H1 (cell line): ENCODE measurements at regions not wholly inside any gene's neighbourhood (a gene's known extent, or its start where the extent isn't known, plus 50 kb on each side); places are given as distances from the start of the nearest gene placed in this dataset.

ENCODE experiments used
- TF ChIP-seq, protein P1 (sequence below): fragments of 300-600 bp; sonication (generic); IDR thresholded peaks from 2 replicates; pipeline ENCODE4 v1.7.1; 2012; ENCODE audit warnings: low read length, moderate library complexity, mild to moderate bottlenecking, inconsistent platforms; ENCODE audit not compliant: insufficient replicate concordance

DNA sequence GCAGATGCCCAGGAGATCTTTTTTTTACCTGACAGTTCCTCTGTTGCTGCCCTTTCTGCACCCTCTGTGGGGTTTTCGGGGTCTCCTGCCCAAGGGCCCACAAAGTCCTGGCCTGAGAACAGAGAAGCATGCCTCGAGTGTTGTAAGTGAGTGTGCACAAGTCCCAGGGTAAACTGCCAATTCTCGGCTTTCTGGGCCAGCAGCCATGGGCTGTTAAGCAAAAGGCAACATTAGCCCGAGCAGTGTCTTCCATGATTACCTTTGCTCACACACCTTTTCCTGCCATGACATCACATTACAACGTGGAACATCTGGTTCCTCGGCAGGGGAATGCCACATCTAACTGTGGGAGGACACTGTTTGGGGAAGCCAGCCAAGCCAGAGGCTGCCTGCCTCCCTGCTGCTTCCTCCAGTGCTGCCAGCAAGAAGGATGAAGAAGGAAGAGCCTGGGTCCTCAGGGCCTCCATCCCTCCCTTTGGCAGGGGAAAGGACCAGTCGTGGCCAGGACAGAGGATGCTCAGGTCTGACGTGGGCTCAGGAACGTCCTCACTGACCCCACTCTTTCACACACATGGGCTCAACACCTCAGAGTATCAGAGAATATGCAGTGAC lies 485.9 kb downstream of the OMA1 start (continued):
- TF ChIP-seq, protein P1, sequence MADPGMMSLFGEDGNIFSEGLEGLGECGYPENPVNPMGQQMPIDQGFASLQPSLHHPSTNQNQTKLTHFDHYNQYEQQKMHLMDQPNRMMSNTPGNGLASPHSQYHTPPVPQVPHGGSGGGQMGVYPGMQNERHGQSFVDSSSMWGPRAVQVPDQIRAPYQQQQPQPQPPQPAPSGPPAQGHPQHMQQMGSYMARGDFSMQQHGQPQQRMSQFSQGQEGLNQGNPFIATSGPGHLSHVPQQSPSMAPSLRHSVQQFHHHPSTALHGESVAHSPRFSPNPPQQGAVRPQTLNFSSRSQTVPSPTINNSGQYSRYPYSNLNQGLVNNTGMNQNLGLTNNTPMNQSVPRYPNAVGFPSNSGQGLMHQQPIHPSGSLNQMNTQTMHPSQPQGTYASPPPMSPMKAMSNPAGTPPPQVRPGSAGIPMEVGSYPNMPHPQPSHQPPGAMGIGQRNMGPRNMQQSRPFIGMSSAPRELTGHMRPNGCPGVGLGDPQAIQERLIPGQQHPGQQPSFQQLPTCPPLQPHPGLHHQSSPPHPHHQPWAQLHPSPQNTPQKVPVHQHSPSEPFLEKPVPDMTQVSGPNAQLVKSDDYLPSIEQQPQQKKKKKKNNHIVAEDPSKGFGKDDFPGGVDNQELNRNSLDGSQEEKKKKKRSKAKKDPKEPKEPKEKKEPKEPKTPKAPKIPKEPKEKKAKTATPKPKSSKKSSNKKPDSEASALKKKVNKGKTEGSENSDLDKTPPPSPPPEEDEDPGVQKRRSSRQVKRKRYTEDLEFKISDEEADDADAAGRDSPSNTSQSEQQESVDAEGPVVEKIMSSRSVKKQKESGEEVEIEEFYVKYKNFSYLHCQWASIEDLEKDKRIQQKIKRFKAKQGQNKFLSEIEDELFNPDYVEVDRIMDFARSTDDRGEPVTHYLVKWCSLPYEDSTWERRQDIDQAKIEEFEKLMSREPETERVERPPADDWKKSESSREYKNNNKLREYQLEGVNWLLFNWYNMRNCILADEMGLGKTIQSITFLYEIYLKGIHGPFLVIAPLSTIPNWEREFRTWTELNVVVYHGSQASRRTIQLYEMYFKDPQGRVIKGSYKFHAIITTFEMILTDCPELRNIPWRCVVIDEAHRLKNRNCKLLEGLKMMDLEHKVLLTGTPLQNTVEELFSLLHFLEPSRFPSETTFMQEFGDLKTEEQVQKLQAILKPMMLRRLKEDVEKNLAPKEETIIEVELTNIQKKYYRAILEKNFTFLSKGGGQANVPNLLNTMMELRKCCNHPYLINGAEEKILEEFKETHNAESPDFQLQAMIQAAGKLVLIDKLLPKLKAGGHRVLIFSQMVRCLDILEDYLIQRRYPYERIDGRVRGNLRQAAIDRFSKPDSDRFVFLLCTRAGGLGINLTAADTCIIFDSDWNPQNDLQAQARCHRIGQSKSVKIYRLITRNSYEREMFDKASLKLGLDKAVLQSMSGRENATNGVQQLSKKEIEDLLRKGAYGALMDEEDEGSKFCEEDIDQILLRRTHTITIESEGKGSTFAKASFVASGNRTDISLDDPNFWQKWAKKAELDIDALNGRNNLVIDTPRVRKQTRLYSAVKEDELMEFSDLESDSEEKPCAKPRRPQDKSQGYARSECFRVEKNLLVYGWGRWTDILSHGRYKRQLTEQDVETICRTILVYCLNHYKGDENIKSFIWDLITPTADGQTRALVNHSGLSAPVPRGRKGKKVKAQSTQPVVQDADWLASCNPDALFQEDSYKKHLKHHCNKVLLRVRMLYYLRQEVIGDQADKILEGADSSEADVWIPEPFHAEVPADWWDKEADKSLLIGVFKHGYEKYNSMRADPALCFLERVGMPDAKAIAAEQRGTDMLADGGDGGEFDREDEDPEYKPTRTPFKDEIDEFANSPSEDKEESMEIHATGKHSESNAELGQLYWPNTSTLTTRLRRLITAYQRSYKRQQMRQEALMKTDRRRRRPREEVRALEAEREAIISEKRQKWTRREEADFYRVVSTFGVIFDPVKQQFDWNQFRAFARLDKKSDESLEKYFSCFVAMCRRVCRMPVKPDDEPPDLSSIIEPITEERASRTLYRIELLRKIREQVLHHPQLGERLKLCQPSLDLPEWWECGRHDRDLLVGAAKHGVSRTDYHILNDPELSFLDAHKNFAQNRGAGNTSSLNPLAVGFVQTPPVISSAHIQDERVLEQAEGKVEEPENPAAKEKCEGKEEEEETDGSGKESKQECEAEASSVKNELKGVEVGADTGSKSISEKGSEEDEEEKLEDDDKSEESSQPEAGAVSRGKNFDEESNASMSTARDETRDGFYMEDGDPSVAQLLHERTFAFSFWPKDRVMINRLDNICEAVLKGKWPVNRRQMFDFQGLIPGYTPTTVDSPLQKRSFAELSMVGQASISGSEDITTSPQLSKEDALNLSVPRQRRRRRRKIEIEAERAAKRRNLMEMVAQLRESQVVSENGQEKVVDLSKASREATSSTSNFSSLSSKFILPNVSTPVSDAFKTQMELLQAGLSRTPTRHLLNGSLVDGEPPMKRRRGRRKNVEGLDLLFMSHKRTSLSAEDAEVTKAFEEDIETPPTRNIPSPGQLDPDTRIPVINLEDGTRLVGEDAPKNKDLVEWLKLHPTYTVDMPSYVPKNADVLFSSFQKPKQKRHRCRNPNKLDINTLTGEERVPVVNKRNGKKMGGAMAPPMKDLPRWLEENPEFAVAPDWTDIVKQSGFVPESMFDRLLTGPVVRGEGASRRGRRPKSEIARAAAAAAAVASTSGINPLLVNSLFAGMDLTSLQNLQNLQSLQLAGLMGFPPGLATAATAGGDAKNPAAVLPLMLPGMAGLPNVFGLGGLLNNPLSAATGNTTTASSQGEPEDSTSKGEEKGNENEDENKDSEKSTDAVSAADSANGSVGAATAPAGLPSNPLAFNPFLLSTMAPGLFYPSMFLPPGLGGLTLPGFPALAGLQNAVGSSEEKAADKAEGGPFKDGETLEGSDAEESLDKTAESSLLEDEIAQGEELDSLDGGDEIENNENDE = no peak
